ENCODE measurements at regions not wholly inside any gene's neighbourhood (a gene's known extent, or its start where the extent isn't known, plus 50 kb on each side); places are given as distances from the start of the nearest gene placed in this dataset.

DNA sequence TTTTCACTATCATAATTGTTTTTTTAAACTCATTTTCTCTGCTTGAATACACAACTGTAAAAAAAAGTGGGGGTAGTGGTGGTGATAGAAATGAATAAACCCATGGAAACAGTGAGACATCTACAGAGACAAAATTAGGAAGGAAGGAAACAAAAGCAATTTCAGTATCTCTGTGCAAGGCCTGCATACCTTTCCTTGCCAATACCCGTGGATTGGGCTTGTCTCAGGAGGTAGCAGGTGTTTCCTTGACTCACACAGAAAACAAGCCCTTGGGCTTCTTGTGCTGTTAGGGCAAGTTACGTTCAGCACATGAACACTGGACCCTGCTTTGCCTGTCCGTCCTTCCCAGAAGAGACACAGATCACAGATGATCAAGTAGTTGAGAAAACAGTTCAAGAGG lies 372.2 kb downstream of the ZSWIM6 start:
- TF ChIP-seq, protein P1, sequence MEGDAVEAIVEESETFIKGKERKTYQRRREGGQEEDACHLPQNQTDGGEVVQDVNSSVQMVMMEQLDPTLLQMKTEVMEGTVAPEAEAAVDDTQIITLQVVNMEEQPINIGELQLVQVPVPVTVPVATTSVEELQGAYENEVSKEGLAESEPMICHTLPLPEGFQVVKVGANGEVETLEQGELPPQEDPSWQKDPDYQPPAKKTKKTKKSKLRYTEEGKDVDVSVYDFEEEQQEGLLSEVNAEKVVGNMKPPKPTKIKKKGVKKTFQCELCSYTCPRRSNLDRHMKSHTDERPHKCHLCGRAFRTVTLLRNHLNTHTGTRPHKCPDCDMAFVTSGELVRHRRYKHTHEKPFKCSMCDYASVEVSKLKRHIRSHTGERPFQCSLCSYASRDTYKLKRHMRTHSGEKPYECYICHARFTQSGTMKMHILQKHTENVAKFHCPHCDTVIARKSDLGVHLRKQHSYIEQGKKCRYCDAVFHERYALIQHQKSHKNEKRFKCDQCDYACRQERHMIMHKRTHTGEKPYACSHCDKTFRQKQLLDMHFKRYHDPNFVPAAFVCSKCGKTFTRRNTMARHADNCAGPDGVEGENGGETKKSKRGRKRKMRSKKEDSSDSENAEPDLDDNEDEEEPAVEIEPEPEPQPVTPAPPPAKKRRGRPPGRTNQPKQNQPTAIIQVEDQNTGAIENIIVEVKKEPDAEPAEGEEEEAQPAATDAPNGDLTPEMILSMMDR (IDR thresholded peaks at IDR 0.05; ENCODE audit: low read depth, low read length), result no peak
- no peak overlapping the region for H3K4me3 ChIP-seq (ENCODE audit: low read depth, low read length)

DNA sequence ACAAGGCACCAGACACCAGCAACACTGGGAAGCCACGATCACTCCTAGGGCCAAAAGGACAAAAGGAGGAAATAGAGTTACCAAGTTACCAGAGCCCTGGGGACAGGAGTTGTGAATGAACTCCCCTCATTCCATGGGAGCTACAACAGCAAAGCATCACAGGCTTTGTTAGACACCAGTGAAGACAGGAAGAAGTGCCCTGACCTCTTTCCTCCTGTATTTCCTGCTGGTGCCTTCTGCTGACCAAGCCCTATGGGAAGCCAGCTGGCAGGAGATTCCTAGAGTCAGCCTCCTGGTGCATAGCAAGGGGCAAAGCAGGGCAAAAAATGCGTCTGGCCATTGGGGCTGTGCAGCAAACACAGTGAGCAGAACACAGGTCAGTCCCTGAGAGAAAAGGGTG lies 374.7 kb downstream of the ZSWIM6 start:
- H3K4me3 ChIP-seq (ENCODE audit: low read depth, low read length), result no peak overlapping the region
- TF ChIP-seq, protein P1 (IDR thresholded peaks at IDR 0.05; ENCODE audit: low read depth, low read length), result no peak

- TF ChIP-seq, protein P1 (IDR thresholded peaks at IDR 0.05; ENCODE audit: low read depth, low read length), result no peak
- H3K4me3 ChIP-seq (ENCODE audit: low read depth, low read length), result no peak overlapping the region
Measured at GRCh38 chr5:61719124-61719523, 387.1 kb downstream of the ZSWIM6 start.

GRCh38 chr5:61720829-61721228 lies 388.8 kb downstream of the ZSWIM6 start:
- no peak overlapping the region for H3K4me3 ChIP-seq (ENCODE audit: low read depth, low read length)
- TF ChIP-seq, protein P1 (IDR thresholded peaks at IDR 0.05; ENCODE audit: low read depth, low read length), result no peak

DNA sequence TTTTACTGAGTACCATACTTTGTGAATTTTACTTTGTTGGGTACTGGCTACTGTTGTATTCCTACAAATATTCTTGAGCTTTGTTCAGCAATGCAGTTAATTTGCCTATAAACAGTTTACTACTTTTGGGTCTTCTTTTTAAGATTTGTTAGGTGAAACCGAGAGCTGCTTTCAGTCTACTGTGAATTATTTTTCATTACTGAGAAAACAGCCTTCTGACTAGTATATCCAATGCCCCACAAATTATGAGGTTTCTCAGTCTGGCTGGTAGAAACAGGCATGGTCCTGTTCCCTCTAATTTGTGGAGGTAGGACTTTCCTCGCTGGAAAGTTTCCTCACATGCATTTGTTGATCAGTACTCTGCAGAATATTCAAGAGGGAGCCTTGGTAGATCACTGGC lies 392.0 kb downstream of the ZSWIM6 start:
- TF ChIP-seq, protein P1 (IDR thresholded peaks at IDR 0.05; ENCODE audit: low read depth, low read length), result no peak
- H3K4me3 ChIP-seq (ENCODE audit: low read depth, low read length), result no peak overlapping the region

GRCh38 chr5:61728287-61728686 lies 396.2 kb downstream of the ZSWIM6 start:
- H3K4me3 ChIP-seq (ENCODE audit: low read depth, low read length), result no peak overlapping the region
- TF ChIP-seq, protein P1 (IDR thresholded peaks at IDR 0.05; ENCODE audit: low read depth, low read length), result no peak

- TF ChIP-seq, protein P1 (IDR thresholded peaks at IDR 0.05; ENCODE audit: low read depth, low read length), result no peak
- no peak overlapping the region for H3K4me3 ChIP-seq (ENCODE audit: low read depth, low read length)
Measured at GRCh38 chr5:61730866-61731265, 398.8 kb downstream of the ZSWIM6 start.

Data from WI38 (cell line).